Neuronal stem cell (in vitro differentiated cells): ENCODE measurements at regions not wholly inside any gene's neighbourhood (a gene's known extent, or its start where the extent isn't known, plus 50 kb on each side); places are given as distances from the start of the nearest gene placed in this dataset.

Source experiments
- DNase-seq: peaks from one replicate; pipeline ENCODE4 v3.0.0-alpha.2; 2013; ENCODE audit warnings: low spot score
- H2AFZ ChIP-seq: one replicate; pipeline ENCODE4 v1.6.1; 2013; ENCODE audit warnings: mild to moderate bottlenecking, low read length, inconsistent platforms
- H2AK5ac ChIP-seq: 2 replicates; pipeline ENCODE4 v1.6.1; 2013; ENCODE audit warnings: low read depth, mild to moderate bottlenecking, inconsistent platforms, low read length, moderate library complexity, mixed read lengths
- H2BK120ac ChIP-seq: 2 replicates; pipeline ENCODE4 v1.6.1; 2013; ENCODE audit warnings: low read depth, mild to moderate bottlenecking, inconsistent platforms, low read length, moderate library complexity, mixed read lengths
- H2BK12ac ChIP-seq: one replicate; pipeline ENCODE4 v1.6.1; 2013; ENCODE audit warnings: low read length, inconsistent platforms
- H2BK15ac ChIP-seq: 2 replicates; pipeline ENCODE4 v1.6.1; 2013; ENCODE audit warnings: mild to moderate bottlenecking, low read length, inconsistent platforms, mixed read lengths
- H2BK5ac ChIP-seq: one replicate; pipeline ENCODE4 v1.6.1; 2013; ENCODE audit warnings: inconsistent platforms, mild to moderate bottlenecking, low read length, moderate library complexity
- H3K14ac ChIP-seq: one replicate; pipeline ENCODE4 v1.6.1; 2013; ENCODE audit warnings: low read length, inconsistent platforms
- H3K18ac ChIP-seq: 2 replicates; pipeline ENCODE4 v1.6.1; 2013; ENCODE audit warnings: low read length, inconsistent platforms
- H3K23ac ChIP-seq: 2 replicates; pipeline ENCODE4 v1.6.1; 2013; ENCODE audit warnings: low read depth, mild to moderate bottlenecking, mixed read lengths, low read length, inconsistent platforms; ENCODE audit not compliant: poor library complexity
- H3K27ac ChIP-seq: replicated peaks from 3 replicates; pipeline ENCODE4 v1.5.1; 2013; ENCODE audit warnings: low read length, inconsistent platforms
- H3K27me3 ChIP-seq, 3 experiments: 2 replicates each; pipeline ENCODE4 v1.6.1; 2013; ENCODE audit warnings: low read length in 3 of 3, mild to moderate bottlenecking in 2 of 3, inconsistent platforms in 1 of 3, low read depth in 1 of 3, mixed read lengths in 1 of 3, moderate library complexity in 1 of 3; ENCODE audit not compliant: control insufficient read depth in 3 of 3, insufficient read depth in 3 of 3
- H3K36me3 ChIP-seq, 2 donors: replicated peaks in 1 of 2; 2 replicates each; pipeline ENCODE4 v1.6.1; 2013; ENCODE audit warnings: low read length in 2 of 2; ENCODE audit not compliant: control insufficient read depth in 2 of 2, insufficient read depth in 2 of 2
- H3K4ac ChIP-seq: 2 replicates; pipeline ENCODE4 v1.6.1; 2013; ENCODE audit warnings: inconsistent platforms, mild to moderate bottlenecking, low read length, moderate library complexity
- H3K4me1 ChIP-seq, 2 donors: 1 replicate in 1 of 2; 2 replicates in 1 of 2; pipeline ENCODE4 v1.6.1; 2013; ENCODE audit warnings: low read length in 2 of 2, low read depth in 1 of 2; ENCODE audit not compliant: control insufficient read depth in 2 of 2, insufficient read depth in 1 of 2
- H3K4me2 ChIP-seq: one replicate; pipeline ENCODE4 v1.6.1; 2013; ENCODE audit warnings: mild to moderate bottlenecking, low read length, inconsistent platforms; ENCODE audit not compliant: insufficient read depth, poor library complexity, severe bottlenecking
- H3K4me3 ChIP-seq, 2 donors: 2 replicates each; pipeline ENCODE4 v1.5.1; 2013; ENCODE audit warnings: low read length in 2 of 2, mild to moderate bottlenecking in 2 of 2, inconsistent platforms in 1 of 2, moderate library complexity in 1 of 2
- H3K79me1 ChIP-seq: one replicate; pipeline ENCODE4 v1.6.1; 2013; ENCODE audit warnings: low read depth, mild to moderate bottlenecking, inconsistent platforms, low read length, moderate library complexity
- H3K9ac ChIP-seq: one replicate; pipeline ENCODE4 v1.6.1; 2013; ENCODE audit warnings: mild to moderate bottlenecking, low read depth, low read length, inconsistent platforms; ENCODE audit not compliant: poor library complexity
- H3K9me3 ChIP-seq, 2 donors: replicated peaks in 1 of 2; 2 replicates each; pipeline versions ENCODE3 to v1.6.1; 2013; ENCODE audit warnings: low read length in 2 of 2, mild to moderate bottlenecking in 2 of 2, inconsistent platforms in 1 of 2, low read depth in 1 of 2, mixed read lengths in 1 of 2, moderate library complexity in 1 of 2; ENCODE audit not compliant: control insufficient read depth in 2 of 2, insufficient read depth in 1 of 2
- H4K8ac ChIP-seq: one replicate; pipeline ENCODE4 v1.6.1; 2013; ENCODE audit warnings: low read depth, mild to moderate bottlenecking, inconsistent platforms, low read length, moderate library complexity
- H4K91ac ChIP-seq: one replicate; pipeline ENCODE4 v1.6.1; 2013; ENCODE audit warnings: low read length, low read depth, mild to moderate bottlenecking, inconsistent platforms; ENCODE audit not compliant: poor library complexity
- WGBS, 2 donors: extraction: QIAGEN DNeasy Blood & Tissue Kit; methylation state at CpG; one replicate each; pipeline ENCODE4 v1.1.7; 2013; ENCODE audit warnings: missing lambda C conversion rate in 2 of 2, mixed read lengths in 1 of 2; ENCODE audit not compliant: insufficient read length in 2 of 2, insufficient replicate concordance in 1 of 2; ENCODE audit errors: extremely low coverage in 2 of 2; 5-methylcytosine and 5-hydroxymethylcytosine counted together

DNA sequence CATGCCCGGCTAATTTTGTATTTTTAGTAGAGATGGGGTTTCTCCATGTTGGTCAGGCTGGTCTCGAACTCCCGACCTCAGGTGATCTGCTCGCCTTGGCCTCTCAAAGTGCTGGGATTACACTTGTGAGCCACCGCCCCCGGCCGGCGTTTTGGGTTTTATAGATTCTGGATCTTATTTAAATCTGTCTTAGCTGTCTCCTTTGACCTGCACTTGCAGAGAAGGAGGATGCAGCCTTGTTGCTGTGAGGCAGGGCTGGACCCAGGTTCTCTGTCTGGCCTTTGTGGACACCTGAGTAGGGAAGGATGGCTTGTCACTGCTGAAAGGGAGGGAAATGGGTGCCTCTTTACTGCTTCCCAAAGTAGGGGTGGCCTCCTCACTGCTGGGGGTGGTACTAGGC is 83.0 kb upstream of the HS6ST1 start:
- no peak overlapping the region for H4K8ac ChIP-seq
- no peak overlapping the region for H3K14ac ChIP-seq
- H2BK120ac ChIP-seq: no peak overlapping the region
- H2BK15ac ChIP-seq: peak overlapping the region; percentile 23
- no peak overlapping the region for H3K4ac ChIP-seq
- H3K18ac ChIP-seq: peak overlapping the region; percentile 12
- H3K4me2 ChIP-seq: no peak overlapping the region
- H3K27me3 ChIP-seq: no peaks in the 10 kb centered on the region
- no peak for DNase-seq
- H2AFZ ChIP-seq: no peak overlapping the region
- H3K4me1 ChIP-seq: peaks cover 1 to 11% of the 10 kb centered on the region in 2 donors
- no peak overlapping the region for H3K4me3 ChIP-seq
- no peak overlapping the region for H3K9ac ChIP-seq
- peaks cover 2% of the 10 kb centered on the region for H3K79me1 ChIP-seq
- H4K91ac ChIP-seq: no peak overlapping the region
- no CpG with 5 or more reads among the region's 8 CpGs for WGBS, 2 donors
- no peaks in the 10 kb centered on the region for H3K36me3 ChIP-seq
- H2AK5ac ChIP-seq: no peak overlapping the region
- peaks cover 0 to 8% of the 10 kb centered on the region in 2 donors for H3K9me3 ChIP-seq
- no peak overlapping the region for H3K27ac ChIP-seq
- H3K23ac ChIP-seq: no peak overlapping the region
- no peak overlapping the region for H2BK12ac ChIP-seq
- peak overlapping the region; percentile 54 for H2BK5ac ChIP-seq

DNA sequence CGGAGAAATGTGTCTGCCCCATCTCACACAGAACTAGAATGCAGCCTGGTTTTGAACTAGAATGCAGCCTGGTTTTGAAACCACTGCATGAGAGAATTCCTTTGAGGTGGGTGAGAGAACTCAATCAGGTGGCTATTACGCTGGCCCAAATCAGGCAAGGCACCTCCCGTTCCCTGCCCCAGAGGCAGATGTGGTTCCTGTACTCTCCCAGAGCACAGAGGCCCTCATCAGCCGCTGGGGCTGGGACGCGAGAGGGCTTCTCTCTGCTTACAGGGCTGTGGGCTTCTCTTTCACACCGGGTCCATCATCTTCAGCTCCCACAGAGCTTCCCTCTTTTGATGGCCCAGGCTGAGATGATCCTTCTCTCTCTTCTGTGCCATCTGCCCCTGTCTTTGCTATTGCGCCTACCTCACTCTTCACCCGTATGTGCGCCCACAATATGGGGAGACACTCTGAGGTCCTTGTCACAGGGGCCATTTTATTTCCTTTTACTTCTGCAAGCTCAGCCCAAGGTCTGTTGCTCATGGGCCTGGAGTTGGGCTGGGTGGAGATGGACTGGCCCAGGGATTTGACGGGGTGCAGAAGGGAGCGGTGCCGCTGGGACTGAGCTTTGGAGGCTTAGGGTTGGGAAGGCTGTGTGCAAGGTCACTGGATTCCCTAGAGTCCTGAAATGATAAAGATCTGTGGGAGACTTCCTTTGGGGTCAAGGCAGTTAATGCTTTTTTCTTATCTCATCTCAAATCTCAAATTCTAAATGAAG is 84.4 kb upstream of the HS6ST1 start:
- Histone ChIP-seq H4K8ac (no peak overlapping the region), H3K9ac (no peak overlapping the region), H3K14ac (no peak overlapping the region), H2BK12ac (no peak overlapping the region), H3K27me3 (no peaks in the 10 kb centered on the region), H3K4me3 (no peak overlapping the region), H2AFZ (no peak overlapping the region), H3K4ac (no peak overlapping the region), H3K23ac (no peak overlapping the region), H2BK120ac (no peak overlapping the region), H3K79me1 (peaks cover 2% of the 10 kb centered on the region), H3K18ac (peak overlapping the region; percentile 4), H3K4me2 (no peak overlapping the region), H4K91ac (no peak overlapping the region), H2BK5ac (no peak overlapping the region), H3K27ac (no peak overlapping the region), H3K4me1 (peaks cover 5 to 20% of the 10 kb centered on the region in 2 donors), H3K36me3 (no peaks in the 10 kb centered on the region), H2BK15ac (no peak overlapping the region), H3K9me3 (peaks cover 0 to 6% of the 10 kb centered on the region in 2 donors), H2AK5ac (no peak overlapping the region)
- WGBS, 2 donors: no CpG with 5 or more reads among the region's 13 CpGs
- no peak for DNase-seq

DNA sequence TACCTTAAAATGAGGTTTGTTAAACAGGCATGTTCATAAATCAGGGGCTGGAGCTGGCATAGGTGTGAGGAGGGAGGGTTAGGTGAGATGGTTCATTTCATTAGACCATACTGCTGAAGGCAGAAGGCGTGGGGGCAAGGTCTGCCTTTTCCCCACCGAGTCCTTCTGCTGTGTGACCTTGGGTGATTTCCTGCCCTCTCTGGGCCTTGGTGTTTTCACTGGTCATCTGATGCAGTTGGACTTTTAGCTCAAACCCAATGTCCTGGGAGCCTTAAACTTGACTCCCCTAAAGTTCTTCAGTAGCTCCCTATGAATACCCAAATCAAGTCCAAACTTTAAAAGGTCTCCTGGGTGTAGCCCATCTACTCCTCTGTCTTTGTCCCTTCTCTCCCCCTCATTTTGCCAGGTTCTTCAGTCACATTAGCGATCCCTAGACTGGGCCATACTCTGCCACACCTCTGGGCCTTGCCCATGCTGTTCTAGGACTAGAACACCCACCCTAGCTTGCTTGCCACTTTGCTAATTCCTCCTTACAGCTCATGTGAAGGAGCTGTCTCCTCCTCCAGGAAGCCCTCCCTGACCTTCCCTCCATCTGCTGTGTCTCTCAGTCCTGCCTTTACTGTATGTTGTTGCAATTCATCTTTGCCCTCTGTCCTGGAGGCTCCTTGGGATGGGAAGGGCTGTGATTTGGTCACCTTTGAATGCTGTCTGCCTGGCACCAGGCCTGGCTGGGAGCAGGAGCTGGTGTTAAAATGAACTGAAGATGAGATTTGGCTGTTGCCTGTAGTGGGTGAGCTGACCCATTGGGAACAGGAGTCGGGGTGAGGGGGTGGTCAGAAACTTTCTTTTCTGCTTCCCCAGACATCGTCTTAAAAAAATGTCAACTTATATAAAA is 85.4 kb upstream of the HS6ST1 start:
- H2BK12ac ChIP-seq: no peak overlapping the region
- no CpG with 5 or more reads among the region's 5 CpGs for WGBS, 2 donors
- no peak overlapping the region for H2AFZ ChIP-seq
- no peak overlapping the region for H3K4me2 ChIP-seq
- H4K91ac ChIP-seq: no peak overlapping the region
- H2BK5ac ChIP-seq: no peak overlapping the region
- H2BK120ac ChIP-seq: no peak overlapping the region
- H4K8ac ChIP-seq: no peak overlapping the region
- H3K23ac ChIP-seq: no peak overlapping the region
- H3K27me3 ChIP-seq: no peaks in the 10 kb centered on the region
- H3K4me3 ChIP-seq: no peak overlapping the region
- H3K36me3 ChIP-seq: no peaks in the 10 kb centered on the region
- no peak overlapping the region for H3K9ac ChIP-seq
- H3K4me1 ChIP-seq: peaks cover 9 to 25% of the 10 kb centered on the region in 2 donors
- no peak for DNase-seq
- no peak overlapping the region for H3K4ac ChIP-seq
- H3K9me3 ChIP-seq: no peaks in the 10 kb centered on the region
- H2AK5ac ChIP-seq: no peak overlapping the region
- H3K79me1 ChIP-seq: peaks cover 2% of the 10 kb centered on the region
- no peak overlapping the region for H3K18ac ChIP-seq
- no peak overlapping the region for H2BK15ac ChIP-seq
- no peak overlapping the region for H3K27ac ChIP-seq
- H3K14ac ChIP-seq: no peak overlapping the region
